Breast epithelium (tissue), 4 donors: ENCODE measurements at regions not wholly inside any gene's neighbourhood (a gene's known extent, or its start where the extent isn't known, plus 50 kb on each side); places are given as distances from the start of the nearest gene placed in this dataset.
"Not testable (repeated sequence)": the region's sequence is repeated elsewhere in the genome, so short reads cannot be mapped to it uniquely, and the experiment has no call there.

Experiments used
- DNase-seq, 2 donors: peaks; one replicate each; pipeline ENCODE4 v3.0.0-alpha.2; 2019; ENCODE audit warnings: low spot score in 2 of 2
- H3K27ac ChIP-seq, 2 donors: fragments of 200-600 bp; sonication (generic) in 1 of 2; one replicate each; pipeline ENCODE4 v1.5.1; 2016 to 2019; ENCODE audit warnings: mild to moderate bottlenecking in 1 of 2
- H3K27me3 ChIP-seq, 2 donors: fragments of 200-600 bp; sonication (generic) in 1 of 2; one replicate each; pipeline versions ENCODE4 v1.5.1 to v1.6.0; 2017 to 2019; ENCODE audit warnings: control low read depth in 1 of 2, mild to moderate bottlenecking in 1 of 2
- H3K36me3 ChIP-seq: fragments of 200-600 bp; one replicate; pipeline ENCODE4 v1.5.1; 2019
- H3K4me1 ChIP-seq, 2 donors: fragments of 200-600 bp; sonication (generic); one replicate each; pipeline ENCODE4 v1.5.1; 2016 to 2019; ENCODE audit warnings: control low read depth in 1 of 2
- H3K4me3 ChIP-seq, 3 donors: fragments of 200-600 bp; sonication (generic); 1 replicate in 2 of 3; 2 replicates in 1 of 3; pipeline ENCODE4 v1.5.1; 2016 to 2019; ENCODE audit warnings: mild to moderate bottlenecking in 3 of 3, moderate library complexity in 2 of 3
- H3K9me3 ChIP-seq, 2 donors: fragments of 200-600 bp; sonication (generic) in 1 of 2; one replicate each; pipeline ENCODE4 v1.5.1; 2016 to 2019; ENCODE audit warnings: control low read depth in 1 of 2
- POLR2A ChIP-seq: fragments of 450-650 bp; IDR thresholded peaks from one replicate; pipeline ENCODE4 v1.6.1; 2016; ENCODE audit warnings: antibody characterized with exemption, mild to moderate bottlenecking, moderate library complexity
- POLR2AphosphoS5 ChIP-seq, 3 donors: sonication (generic); formaldehyde crosslinking; IDR thresholded peaks; one replicate each; pipeline ENCODE4 v1.6.1; 2017; ENCODE audit warnings: antibody characterized with exemption in 3 of 3
- intact Hi-C: fragments of 100-400 bp; cut with DNase I; formaldehyde crosslinking; loops from one replicate; pipeline ENCODE4 v1.15.1; 2023; ENCODE audit warnings: low total_unique reads
- TF ChIP-seq, protein P1 (sequence below), 3 donors: fragments of 450-650 bp; IDR thresholded peaks; one replicate each; pipeline ENCODE4 v1.5.1; 2016 to 2017; ENCODE audit warnings: antibody characterized with exemption in 3 of 3, mild to moderate bottlenecking in 3 of 3, moderate library complexity in 3 of 3

DNA sequence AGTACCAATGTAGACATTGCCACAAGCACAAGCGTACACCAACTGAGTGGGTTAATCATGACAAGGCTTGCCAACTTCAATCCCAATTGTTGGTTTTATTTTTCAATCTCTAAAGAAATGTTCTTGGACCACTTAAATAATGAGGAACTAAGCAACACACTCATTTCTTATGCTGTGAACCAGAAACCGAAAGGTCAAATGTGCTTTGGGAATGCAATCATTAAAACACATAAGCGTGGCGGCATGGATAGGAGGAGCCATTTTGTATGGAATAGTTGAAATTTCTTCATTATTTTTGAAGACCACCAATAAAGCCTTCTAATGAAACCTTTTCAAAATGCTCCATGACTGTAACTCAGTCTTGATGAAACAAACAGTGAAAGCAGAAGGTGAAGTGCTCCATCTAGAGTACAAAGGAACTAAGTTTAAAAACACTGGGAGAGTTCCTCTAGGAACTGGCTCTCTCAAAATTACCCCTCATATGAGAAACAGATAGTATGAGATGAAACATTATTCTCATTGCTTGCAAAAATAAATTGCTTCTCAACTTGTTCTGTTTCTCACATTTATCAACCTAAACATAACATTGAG, 113.2 kb upstream of the CHST9 start:
- Histone ChIP-seq H3K36me3 (no peaks in the 10 kb centered on the region), H3K9me3 (peaks cover 0 to 3% of the 10 kb centered on the region in 2 donors), H3K27me3 (no peaks in the 10 kb centered on the region), H3K4me1 (no peaks in the 10 kb centered on the region), H3K4me3 (no peak overlapping the region), H3K27ac (no peak overlapping the region)
- no peak for DNase-seq
- intact Hi-C loops, result no loop called here
- TF ChIP-seq, protein P1, sequence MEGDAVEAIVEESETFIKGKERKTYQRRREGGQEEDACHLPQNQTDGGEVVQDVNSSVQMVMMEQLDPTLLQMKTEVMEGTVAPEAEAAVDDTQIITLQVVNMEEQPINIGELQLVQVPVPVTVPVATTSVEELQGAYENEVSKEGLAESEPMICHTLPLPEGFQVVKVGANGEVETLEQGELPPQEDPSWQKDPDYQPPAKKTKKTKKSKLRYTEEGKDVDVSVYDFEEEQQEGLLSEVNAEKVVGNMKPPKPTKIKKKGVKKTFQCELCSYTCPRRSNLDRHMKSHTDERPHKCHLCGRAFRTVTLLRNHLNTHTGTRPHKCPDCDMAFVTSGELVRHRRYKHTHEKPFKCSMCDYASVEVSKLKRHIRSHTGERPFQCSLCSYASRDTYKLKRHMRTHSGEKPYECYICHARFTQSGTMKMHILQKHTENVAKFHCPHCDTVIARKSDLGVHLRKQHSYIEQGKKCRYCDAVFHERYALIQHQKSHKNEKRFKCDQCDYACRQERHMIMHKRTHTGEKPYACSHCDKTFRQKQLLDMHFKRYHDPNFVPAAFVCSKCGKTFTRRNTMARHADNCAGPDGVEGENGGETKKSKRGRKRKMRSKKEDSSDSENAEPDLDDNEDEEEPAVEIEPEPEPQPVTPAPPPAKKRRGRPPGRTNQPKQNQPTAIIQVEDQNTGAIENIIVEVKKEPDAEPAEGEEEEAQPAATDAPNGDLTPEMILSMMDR (IDR thresholded peaks at IDR 0.05), result peak in 1 of 3 donors; percentile 27
- no peak for TF ChIP-seq POLR2AphosphoS5 (IDR thresholded peaks at IDR 0.05)

DNA sequence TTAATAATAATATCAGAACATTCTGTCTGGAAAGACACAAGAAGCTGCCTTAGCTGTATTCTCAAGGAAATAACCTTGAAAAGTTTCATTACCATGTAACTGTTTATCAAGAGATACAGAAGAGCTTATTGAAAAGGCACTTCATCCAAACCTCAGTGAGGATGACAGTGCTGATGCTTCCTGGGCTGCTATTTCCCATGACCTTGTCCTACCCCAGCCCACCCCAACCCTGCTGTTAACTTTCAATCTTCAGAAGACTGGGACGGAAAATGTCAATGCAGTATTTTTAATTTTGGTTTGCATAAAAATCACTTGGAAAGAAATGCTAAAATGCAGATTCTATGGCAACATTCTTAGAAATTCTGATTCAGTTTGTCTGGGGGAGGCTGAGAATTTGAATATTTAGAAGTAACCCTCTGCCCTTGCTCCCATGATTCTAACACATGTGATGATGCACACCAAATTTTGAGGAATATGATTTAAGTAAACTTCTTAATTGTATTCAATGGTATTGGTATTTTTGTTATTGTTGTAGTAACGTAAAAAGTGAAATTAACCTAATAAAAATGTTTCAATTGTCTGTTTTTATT, 101.0 kb upstream of the CHST9 start:
- H3K36me3 ChIP-seq, DNase-seq, H3K9me3 ChIP-seq, intact Hi-C loops, H3K27ac ChIP-seq, H3K4me3 ChIP-seq, H3K27me3 ChIP-seq, H3K4me1 ChIP-seq: not testable (repeated sequence)

DNA sequence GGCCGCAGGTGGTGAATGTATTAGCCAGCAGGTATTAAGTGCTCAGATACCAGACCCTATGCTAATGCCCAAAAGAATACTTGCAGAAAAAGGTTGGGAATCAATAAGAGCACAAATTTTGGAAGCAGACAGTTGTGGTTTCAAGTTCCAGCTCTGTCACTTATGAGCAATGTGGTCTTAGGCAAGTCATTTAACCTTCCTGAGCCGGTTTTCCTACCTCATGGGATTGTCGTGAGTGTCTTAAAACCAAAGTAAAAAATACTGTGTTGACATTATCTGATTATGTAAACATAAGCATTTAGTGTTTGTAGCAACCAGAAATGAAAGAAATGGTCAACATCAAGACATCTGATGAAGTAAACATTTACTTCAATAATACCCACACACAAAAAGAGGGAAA, 93.0 kb upstream of the CHST9 start:
- H3K27me3 ChIP-seq, result no peaks in the 10 kb centered on the region

DNA sequence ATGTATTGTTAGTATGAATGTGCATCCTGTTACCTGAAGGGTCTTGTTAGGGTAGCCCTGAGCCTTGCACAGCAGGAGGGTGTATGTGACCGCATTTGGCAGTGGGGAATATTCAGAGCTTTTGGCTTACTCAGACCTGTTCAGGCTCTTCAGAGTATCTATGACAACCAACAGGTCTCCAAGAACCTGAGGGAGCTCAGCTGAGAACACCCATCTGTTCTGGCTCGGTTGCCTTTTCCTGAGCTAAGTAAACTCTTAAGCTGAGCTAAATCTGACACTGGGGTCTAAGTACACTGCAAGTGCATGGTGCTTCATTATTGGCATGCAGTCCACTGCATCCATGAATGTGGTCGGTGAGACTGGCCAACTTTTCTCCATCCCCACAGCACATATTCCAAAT, 92.4 kb upstream of the CHST9 start:
- DNase-seq, result no peak
- TF ChIP-seq, protein P1 (IDR thresholded peaks at IDR 0.05), result no peak
- TF ChIP-seq POLR2AphosphoS5 (IDR thresholded peaks at IDR 0.05), result no peak
- TF ChIP-seq POLR2A, result no peak
- Histone ChIP-seq H3K9me3 (no peaks in the 10 kb centered on the region), H3K27me3 (no peaks in the 10 kb centered on the region), H3K27ac (no peak overlapping the region), H3K4me3 (no peak overlapping the region), H3K36me3 (no peaks in the 10 kb centered on the region), H3K4me1 (no peaks in the 10 kb centered on the region)
- intact Hi-C loops, result no loop called here

More for the DNA sequence above, 93.0 kb upstream of the CHST9 start:
- intact Hi-C loops, result no loop called here
- H3K4me1 ChIP-seq, result no peaks in the 10 kb centered on the region
- H3K27ac ChIP-seq, result no peak overlapping the region
- H3K4me3 ChIP-seq, result no peak overlapping the region
- H3K36me3 ChIP-seq, result no peaks in the 10 kb centered on the region
- DNase-seq, result no peak
- TF ChIP-seq POLR2A (no peak), POLR2AphosphoS5 (IDR thresholded peaks at IDR 0.05) (no peak)
- TF ChIP-seq, protein P1 (IDR thresholded peaks at IDR 0.05), result no peak
- no peaks in the 10 kb centered on the region for H3K9me3 ChIP-seq

DNA sequence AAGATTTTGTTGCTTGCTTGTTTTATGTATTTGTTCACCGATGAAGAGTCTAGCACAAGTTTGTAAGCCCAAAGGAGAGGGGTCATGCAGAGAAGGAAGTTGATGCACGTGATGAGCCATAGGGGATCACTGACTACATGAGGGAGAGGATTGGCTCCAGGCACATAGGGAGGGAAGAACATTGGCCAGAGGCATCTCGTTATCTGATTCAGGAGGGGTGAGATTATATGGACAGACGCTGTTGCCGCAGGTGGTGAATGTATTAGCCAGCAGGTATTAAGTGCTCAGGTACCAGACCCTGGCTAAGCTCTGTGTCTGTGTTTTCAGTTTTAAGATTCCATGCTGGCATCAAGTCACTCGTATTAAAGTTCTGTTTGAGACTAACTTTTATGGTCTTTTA, 91.8 kb upstream of the CHST9 start:
- Histone ChIP-seq H3K27ac (no peak overlapping the region), H3K4me3 (no peak overlapping the region), H3K36me3 (no peaks in the 10 kb centered on the region), H3K27me3 (no peaks in the 10 kb centered on the region), H3K9me3 (no peaks in the 10 kb centered on the region), H3K4me1 (no peaks in the 10 kb centered on the region)
- intact Hi-C loops, result no loop called here
- DNase-seq, result no peak
- TF ChIP-seq POLR2A (no peak), POLR2AphosphoS5 (IDR thresholded peaks at IDR 0.05) (no peak)
- TF ChIP-seq, protein P1 (IDR thresholded peaks at IDR 0.05), result no peak
